ENCODE measurements at regions not wholly inside any gene's neighbourhood (a gene's known extent, or its start where the extent isn't known, plus 50 kb on each side); places are given as distances from the start of the nearest gene placed in this dataset.

GRCh38 chr14:89573399-89573657 is 156.3 kb upstream of the FOXN3 start:
- ATAC-seq (ENCODE audit: low FRiP score): no peak
- no peak for TF ChIP-seq CTCF (IDR thresholded peaks at IDR 0.05)
- DNase-seq (ENCODE audit: low spot score): no peak

- TF ChIP-seq CTCF (IDR thresholded peaks at IDR 0.05): no peak
- no peak for DNase-seq (ENCODE audit: low spot score)
- no peak for ATAC-seq (ENCODE audit: low FRiP score)
Measured at GRCh38 chr14:89572596-89573398, 155.8 kb upstream of the FOXN3 start.

- DNase-seq (ENCODE audit: low spot score): no peak
- no peak for ATAC-seq (ENCODE audit: low FRiP score)
- TF ChIP-seq CTCF (IDR thresholded peaks at IDR 0.05): no peak
Measured at GRCh38 chr14:89571491-89571890, 154.5 kb upstream of the FOXN3 start.

GRCh38 chr14:89566644-89567415 is 149.8 kb upstream of the FOXN3 start:
- ATAC-seq (ENCODE audit: low FRiP score): no peak
- DNase-seq (ENCODE audit: low spot score): no peak
- no peak for TF ChIP-seq CTCF (IDR thresholded peaks at IDR 0.05)

GRCh38 chr14:89566180-89566579 is 149.1 kb upstream of the FOXN3 start:
- no peak for DNase-seq (ENCODE audit: low spot score)
- no peak for ATAC-seq (ENCODE audit: low FRiP score)
- no peak for TF ChIP-seq CTCF (IDR thresholded peaks at IDR 0.05)

GRCh38 chr14:89565607-89566006 is 148.6 kb upstream of the FOXN3 start:
- ATAC-seq (ENCODE audit: low FRiP score): no peak
- no peak for TF ChIP-seq CTCF (IDR thresholded peaks at IDR 0.05)
- DNase-seq (ENCODE audit: low spot score): no peak

GRCh38 chr14:89564989-89565388 is 148.0 kb upstream of the FOXN3 start:
- no peak for TF ChIP-seq CTCF (IDR thresholded peaks at IDR 0.05)
- DNase-seq (ENCODE audit: low spot score) (no peak), ATAC-seq (ENCODE audit: low FRiP score) (no peak)
